ENCODE measurements at regions not wholly inside any gene's neighbourhood (a gene's known extent, or its start where the extent isn't known, plus 50 kb on each side); places are given as distances from the start of the nearest gene placed in this dataset.
"Not testable (repeated sequence)": the region's sequence is repeated elsewhere in the genome, so short reads cannot be mapped to it uniquely, and the experiment has no call there.

GRCh38 chr6:168929871-168930450, 323.7 kb downstream of the THBS2 start:
- no peak for DNase-seq

DNA sequence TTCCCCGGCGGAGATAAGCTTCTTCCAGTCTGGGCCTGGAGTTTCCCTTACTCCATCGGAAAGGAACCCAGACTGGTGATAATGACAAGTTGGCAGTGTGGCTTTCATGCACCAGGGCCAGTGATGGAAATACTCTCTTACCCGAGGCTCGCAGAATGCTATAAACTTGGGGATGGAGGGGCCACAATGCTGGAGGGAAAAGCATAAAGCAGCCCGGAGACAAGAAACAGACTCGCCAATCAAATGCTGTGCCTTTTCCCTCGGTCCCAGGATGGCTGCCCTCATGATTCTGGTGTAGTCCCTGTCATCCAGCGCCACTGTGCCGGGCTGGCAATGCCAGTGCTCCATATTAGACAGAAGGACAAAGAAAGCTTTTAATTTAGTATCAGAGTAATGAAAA, 325.6 kb downstream of the THBS2 start:
- DNase-seq: no peak

DNA sequence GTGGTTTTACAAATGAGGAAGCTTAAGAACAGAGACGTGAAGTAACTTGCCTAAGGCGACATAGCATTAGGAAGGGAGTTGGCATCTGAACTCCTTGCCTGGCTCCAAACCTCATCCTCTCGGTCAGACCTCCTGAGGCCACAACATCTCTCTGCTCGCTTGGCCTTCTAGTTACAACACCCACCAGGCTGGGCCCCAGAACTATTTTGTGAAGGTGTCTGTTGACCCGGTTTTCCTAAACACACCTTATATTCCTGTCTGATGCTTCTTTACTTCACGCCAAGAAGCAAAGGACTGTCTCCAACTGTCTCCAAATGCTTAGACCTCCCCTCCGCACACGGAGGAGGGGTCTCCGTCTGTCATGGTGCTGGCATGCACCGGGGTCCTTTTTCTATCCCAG, 326.6 kb downstream of the THBS2 start:
- no peak for DNase-seq

DNA sequence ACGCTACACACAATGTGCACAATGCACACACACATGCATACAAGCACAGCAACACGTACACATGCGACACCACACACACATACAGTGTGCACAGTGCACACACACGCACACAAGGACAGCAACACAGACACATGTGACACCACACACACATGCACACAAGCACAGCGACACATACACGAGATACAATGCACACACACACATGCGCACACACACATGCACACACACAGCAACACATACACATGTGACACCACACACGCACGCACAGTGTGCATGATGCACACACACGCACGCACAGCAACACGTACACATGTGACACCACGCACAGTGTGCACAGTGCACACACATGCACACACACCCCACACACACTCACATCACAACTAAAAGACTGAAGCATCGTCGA, 327.3 kb downstream of the THBS2 start:
- no peak for DNase-seq

DNA sequence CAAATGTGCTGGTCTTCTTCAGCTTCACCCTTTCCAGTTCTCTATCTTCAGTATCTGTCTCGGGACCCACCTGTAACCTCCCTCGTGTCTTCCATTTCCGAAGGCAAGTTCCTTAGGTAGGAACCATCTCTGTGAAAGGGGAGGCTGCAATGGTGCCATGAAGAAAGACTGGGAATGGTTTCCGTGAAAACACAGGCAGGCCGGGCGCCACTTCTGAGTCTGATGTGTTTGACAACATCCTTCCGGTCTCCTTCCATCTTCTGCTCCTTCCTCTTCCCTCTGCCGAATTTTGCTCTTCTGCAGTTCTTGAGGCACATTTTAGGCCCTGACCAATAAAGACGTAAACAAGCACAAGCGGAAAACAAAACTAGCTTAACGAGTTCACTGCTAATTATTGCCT, 328.0 kb downstream of the THBS2 start:
- DNase-seq: no peak

- no peak for DNase-seq
Measured at GRCh38 chr6:168923171-168923570, 330.5 kb downstream of the THBS2 start.

GRCh38 chr6:168922436-168922835, 331.2 kb downstream of the THBS2 start:
- DNase-seq: no peak

DNA sequence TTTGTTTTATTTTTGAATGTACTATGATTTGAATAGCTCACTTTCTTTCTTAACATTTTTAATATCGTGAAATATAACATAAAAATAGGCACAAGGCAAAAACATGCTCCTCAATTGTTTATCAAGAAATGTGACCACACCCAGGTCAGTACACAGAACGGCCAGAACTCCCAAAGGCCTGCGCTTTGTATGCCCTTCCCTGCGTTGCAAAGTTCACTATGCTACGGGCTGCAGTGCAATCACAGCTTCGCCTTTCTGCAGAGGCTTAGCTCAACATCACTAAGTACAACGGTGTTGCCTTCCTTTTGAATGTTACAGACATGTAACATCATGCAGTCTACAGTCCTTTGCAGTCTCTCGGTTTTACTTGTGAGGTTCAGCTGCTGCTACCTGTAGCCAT, 333.4 kb downstream of the THBS2 start:
- no peak for DNase-seq

- no peak for DNase-seq
Measured at GRCh38 chr6:168919470-168920179, 334.0 kb downstream of the THBS2 start.

DNA sequence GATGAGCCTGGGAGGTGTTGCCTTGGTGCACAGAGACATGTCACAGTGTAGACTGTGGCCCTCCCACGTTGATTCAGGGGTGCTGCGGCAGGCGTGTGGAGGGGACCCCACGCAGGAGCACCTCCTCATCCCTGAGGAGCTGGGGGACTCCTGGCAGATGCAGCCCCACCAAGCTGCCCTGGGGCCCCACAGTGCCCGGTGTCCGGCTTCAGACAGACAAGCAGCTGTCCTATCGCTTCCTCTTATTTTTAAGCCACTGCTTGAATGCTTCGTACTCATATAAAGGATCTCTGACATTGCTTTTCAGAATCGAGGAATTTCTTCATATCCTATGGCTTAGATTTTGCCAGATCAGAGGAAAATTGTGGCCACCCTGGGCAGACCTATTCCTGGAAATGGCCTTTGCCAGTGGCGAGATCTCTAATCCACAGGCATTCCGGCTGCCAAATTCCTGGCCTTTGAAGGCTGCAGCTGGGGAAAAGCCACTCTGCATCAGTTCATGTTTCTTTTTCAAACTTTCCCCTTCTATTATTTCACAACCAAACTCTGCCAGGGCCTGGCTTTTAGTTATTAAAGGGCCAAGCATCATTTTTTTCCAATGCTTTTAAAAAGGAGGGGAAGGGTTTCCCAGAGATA, 337.0 kb downstream of the THBS2 start:
- no peak for DNase-seq

- no peak for DNase-seq
Measured at GRCh38 chr6:168915855-168916254, 337.8 kb downstream of the THBS2 start.

DNA sequence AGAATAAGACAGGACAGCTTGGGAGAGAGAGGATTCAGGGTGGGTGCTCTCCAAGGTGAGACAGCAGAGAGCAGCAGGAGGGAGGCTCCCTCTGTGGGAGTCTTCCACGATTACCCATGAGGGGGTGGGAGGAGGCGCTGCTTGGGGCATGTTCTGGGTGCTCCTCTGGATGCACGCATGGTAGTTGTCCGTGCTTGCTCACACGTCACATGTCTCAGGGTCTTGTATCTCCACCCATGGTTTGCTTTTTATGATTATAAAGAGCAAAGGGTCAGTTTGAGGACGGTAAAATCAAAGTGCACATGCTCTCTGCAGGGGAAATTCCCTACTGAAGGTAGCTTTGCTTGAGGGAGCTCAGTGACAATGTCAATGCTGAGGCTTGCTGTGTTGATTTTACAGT, 338.4 kb downstream of the THBS2 start:
- no peak for DNase-seq

DNA sequence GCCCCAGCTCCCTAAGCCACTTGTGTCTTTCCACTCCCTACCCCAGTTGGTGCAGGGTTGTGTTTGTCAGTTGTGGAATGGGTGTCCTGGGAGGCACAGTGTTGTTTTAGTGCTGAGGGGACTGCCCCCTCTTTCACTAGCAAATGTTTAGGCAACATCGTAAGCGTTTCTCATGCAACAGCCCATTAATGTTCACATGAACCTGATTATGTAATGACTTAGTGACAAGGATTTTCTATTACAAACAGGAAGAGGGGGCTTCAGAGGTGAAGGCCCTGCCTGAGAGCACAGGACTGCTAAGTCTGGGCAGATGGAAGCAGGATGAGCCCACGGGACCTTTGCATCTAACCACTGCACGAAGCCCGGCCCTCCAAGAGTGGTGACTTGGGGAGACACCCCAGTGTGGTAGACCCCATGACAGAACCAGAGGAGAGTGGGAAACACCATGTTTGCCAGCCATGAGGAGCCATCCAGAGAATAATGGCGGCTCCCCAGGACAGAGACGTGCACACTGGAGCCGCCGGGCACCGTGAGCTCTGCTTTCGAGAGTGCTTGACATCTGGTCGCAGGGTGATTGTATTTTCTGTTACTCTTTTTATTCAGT, 339.7 kb downstream of the THBS2 start:
- no peak for DNase-seq

GRCh38 chr6:168913231-168913865, 340.3 kb downstream of the THBS2 start:
- DNase-seq: not testable (repeated sequence)

DNA sequence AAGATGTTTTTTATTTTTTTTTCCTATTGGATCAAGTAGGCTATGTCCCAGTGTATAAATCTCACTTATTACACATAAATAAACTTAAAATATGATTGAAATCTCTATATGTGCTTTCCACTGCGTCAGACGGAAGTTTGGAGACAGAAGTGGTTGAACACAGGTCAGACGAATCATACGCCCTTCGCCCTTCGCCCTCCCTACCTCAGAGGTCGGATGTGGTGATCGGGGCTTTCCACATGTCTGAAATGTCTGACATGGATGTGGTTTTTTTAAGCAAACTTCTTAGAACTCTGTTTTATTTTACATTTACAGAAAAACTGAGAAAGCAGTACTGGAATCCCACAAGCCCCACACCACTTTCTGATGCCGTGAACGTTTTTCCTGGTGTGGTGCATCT, 344.4 kb downstream of the THBS2 start:
- DNase-seq: no peak

- DNase-seq: no peak
Measured at GRCh38 chr6:168908887-168909286, 344.8 kb downstream of the THBS2 start.

DNA sequence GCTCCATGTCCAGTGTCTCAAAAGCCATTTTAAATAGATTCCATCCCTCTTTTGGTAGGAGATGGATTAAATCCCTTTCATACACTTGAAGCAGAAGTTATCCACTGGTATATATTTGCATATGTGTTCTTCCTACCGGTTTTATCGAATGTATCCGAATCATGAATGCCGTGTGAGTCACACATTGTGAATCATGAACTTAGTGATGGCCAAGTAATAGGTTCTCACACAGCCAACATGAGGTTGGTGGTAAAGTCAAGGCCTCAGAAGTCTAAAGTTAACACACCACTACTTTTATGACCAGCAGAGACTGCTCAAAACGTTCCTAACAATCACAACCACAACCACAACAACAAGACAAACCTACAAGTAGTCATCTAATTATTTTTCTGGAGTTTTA, 345.5 kb downstream of the THBS2 start:
- DNase-seq: no peak

GRCh38 chr6:168906391-168906790, 347.3 kb downstream of the THBS2 start:
- DNase-seq: no peak

- DNase-seq: no peak
Measured at GRCh38 chr6:168905451-168906090, 348.1 kb downstream of the THBS2 start.

DNA sequence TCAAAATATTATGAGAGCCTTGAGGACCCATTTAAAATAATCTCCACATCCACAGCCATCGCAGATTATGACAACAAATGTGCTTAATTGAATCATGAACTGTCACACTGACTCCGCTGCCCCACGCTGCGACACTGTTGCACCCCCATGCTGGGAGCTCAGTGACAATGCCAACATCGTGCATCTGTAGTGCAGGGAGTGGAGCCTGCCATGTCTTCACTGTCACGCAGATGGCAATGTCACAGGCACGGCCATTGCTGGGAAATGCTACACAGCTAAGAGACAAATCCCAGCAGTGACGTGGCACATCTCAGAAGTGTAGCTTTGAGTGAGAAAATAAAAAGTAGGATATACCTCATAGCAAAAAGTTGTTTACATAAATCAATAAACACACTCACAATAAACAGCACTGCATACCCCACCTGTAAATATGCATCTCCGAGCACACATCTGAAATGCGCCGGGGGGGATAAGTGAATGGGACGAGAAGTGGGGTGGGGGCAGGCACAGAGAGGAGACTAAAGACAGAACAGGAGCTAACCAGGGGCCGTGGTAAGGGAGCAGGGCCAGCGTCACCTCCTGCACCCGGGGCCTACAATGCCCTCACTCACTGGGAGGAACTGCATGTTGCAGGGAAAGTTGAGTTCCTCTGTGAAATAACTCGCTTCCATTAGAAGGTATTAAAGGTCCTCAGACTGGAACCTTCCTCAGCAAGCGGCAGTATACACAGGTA, 349.9 kb downstream of the THBS2 start:
- no peak for DNase-seq

GRCh38 chr6:168902075-168902474, 351.6 kb downstream of the THBS2 start:
- DNase-seq: no peak

DNA sequence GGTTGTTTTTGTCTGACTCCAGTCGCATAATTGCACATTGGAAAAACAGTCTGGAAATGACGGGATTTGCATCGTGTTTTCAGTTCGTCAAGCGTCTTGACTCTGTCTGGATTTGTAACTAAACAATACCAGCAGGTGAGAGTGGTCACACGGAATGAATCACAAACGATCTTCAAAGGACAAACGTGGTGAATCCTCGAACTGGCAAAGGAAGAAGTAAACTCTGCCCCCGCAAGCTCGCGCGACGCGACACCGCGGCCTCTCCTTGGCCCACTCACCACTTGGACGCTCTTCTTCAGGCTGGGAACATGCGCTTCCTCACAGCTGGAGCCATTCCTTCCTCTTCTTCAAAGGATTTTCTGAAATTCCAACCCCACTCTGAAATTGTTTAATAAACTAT, 352.6 kb downstream of the THBS2 start:
- DNase-seq: no peak

Data from stimulated activated CD4-positive, alpha-beta T cell treated with anti-CD3 and anti-CD28 coated beads, Interleukin-4, amount 100 ng/mL, for 4 hours (primary cell).